ENCODE measurements at regions not wholly inside any gene's neighbourhood (a gene's known extent, or its start where the extent isn't known, plus 50 kb on each side); places are given as distances from the start of the nearest gene placed in this dataset.

DNA sequence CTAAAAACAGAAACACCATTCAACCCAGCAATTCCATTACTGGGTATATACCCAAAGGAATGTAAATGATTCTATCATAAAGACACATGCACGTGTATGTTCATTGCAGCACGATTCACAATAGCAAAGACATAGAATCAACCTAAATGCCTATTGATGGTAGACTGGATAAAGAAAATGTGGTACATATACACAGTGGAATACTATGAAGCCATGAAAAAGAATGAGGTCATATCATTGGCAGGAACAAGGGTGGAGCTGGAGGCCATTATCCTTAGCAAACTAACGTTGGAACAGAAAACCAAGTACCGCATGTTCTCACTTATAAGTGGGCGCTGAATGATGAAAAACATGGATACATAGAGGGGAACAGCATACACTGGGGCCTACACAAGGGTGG, 77.2 kb upstream of the MYOCD start:
- TF ChIP-seq CTCF (IDR thresholded peaks at IDR 0.05; ENCODE audit: insufficient read depth, missing control alignments): no peak
- DNase-seq (ENCODE audit: insufficient read length, low spot score) (no peak), FAIRE-seq (no peak)

- no peak for FAIRE-seq
- TF ChIP-seq CTCF (IDR thresholded peaks at IDR 0.05; ENCODE audit: insufficient read depth, missing control alignments): no peak
Measured at GRCh38 chr17:12590417-12590816, 75.3 kb upstream of the MYOCD start.

DNA sequence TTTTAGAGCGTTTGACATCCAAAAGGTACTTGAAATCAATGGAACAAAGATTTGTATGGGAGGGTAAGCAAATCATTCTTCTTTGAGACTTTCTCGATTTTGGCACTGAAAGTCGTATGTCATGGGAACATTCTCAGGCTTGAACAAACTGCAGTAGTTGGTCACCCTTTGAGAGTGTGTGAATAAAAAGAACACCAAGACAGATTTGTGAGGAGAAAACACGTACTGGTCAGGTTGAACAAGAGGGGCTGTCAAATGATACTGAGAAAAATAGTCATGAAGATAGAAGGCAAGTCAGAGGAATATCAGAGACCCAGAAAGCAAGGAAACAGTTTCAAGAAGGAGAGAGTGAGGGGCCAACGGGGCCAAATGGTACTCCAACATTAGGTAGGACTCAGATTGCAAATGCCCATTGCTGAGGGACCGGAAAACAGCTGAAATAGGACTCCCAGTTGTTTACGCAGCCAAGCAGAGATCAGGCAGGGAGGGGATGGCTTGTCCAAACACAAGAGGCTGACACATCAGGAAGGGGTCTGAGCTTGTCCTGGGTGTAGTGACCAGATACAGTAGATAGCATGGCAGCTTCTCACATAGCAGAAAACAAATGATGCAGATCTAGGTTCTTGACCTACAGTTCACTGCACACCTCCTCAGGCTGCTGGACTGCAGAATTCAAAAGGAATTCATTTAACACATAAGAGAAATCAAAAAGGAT, 74.5 kb upstream of the MYOCD start:
- no peak for FAIRE-seq
- no peak for TF ChIP-seq CTCF (IDR thresholded peaks at IDR 0.05; ENCODE audit: insufficient read depth, missing control alignments)
- DNase-seq (ENCODE audit: insufficient read length, low spot score): no peak

More at GRCh38 chr17:12590417-12590816, 75.3 kb upstream of the MYOCD start:
- DNase-seq (ENCODE audit: insufficient read length, low spot score): no peak

DNA sequence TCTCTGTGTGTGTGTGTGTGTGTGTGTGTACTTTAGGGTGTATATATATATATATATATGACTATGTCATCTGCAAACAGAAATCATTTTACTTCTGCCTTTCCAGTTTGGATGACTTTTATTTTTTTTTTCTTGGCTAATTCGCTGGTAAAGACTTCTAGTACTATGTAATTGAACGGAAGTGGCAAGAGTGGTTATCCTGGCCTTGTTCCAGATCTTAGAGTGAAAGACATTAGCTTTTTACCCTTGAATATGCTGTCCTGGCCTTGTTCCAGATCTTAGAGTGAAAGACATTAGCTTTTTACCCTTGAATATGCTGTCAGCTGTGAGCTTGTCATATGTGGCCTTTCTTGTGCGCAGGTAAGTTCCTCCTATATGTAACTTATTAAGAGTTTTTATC, 72.7 kb upstream of the MYOCD start:
- DNase-seq (ENCODE audit: insufficient read length, low spot score) (no peak), FAIRE-seq (no peak)
- no peak for TF ChIP-seq CTCF (IDR thresholded peaks at IDR 0.05; ENCODE audit: insufficient read depth, missing control alignments)

- no peak for FAIRE-seq
- TF ChIP-seq CTCF (IDR thresholded peaks at IDR 0.05; ENCODE audit: insufficient read depth, missing control alignments): no peak
- no peak for DNase-seq (ENCODE audit: insufficient read length, low spot score)
Measured at GRCh38 chr17:12596961-12597360, 68.7 kb upstream of the MYOCD start.

DNA sequence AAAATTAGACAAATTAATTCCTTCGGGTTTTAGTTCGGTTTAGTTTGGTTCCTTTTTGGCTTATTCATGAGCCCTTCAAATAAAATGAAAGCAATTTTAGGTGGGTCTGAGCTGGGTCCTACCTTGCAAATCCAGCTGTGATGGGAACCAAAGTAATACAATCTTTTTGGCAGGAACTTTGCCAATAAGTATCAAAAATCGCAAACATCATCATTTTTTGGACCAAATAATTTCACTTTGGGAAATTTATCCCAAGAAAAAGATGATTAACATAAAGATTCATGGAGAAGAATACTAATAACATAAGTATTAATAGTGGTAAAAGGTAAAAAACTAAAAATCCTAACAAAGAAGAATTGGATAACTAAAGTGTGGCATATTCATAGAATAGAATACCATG, 67.8 kb upstream of the MYOCD start:
- no peak for TF ChIP-seq CTCF (IDR thresholded peaks at IDR 0.05; ENCODE audit: insufficient read depth, missing control alignments)
- no peak for FAIRE-seq
- DNase-seq (ENCODE audit: insufficient read length, low spot score): no peak

GRCh38 chr17:12599186-12599920, 66.3 kb upstream of the MYOCD start:
- FAIRE-seq (no peak), DNase-seq (ENCODE audit: insufficient read length, low spot score) (no peak)
- no peak for TF ChIP-seq CTCF (IDR thresholded peaks at IDR 0.05; ENCODE audit: insufficient read depth, missing control alignments)
